Left ventricle myocardium inferior (tissue), 1 donor: ENCODE measurements at regions not wholly inside any gene's neighbourhood (a gene's known extent, or its start where the extent isn't known, plus 50 kb on each side); places are given as distances from the start of the nearest gene placed in this dataset.

ENCODE experiments used
- DNase-seq: peaks from one replicate; pipeline ENCODE4 v3.0.0-alpha.2; 2020
- H3K27ac ChIP-seq: fragments of 200-600 bp; replicated peaks from 2 replicates; pipeline ENCODE4 v1.8.0; 2021
- H3K27me3 ChIP-seq: fragments of 200-600 bp; 2 replicates; pipeline ENCODE4 v1.8.0; 2021; ENCODE audit warnings: low read depth
- H3K36me3 ChIP-seq: fragments of 200-600 bp; 2 replicates; pipeline ENCODE4 v1.8.0; 2021
- H3K4me1 ChIP-seq: fragments of 200-600 bp; 2 replicates; pipeline ENCODE4 v1.8.0; 2021
- H3K4me3 ChIP-seq: fragments of 200-600 bp; 2 replicates; pipeline ENCODE4 v1.8.0; 2021; ENCODE audit warnings: mild to moderate bottlenecking, moderate library complexity
- H3K9me3 ChIP-seq: fragments of 200-600 bp; replicated peaks from 2 replicates; pipeline ENCODE4 v1.8.0; 2021
- intact Hi-C: fragments of 100-400 bp; cut with micrococcal nuclease; formaldehyde crosslinking; loops from one replicate; pipeline ENCODE4 v1.11.0; 2022
- TF ChIP-seq, protein P1 (sequence below): fragments of 200-600 bp; IDR thresholded peaks from 2 replicates; pipeline ENCODE4 v1.8.0; 2021; ENCODE audit warnings: antibody characterized with exemption, mild to moderate bottlenecking, borderline replicate concordance
- donor health status: DM: no; HTN: yes; CAD: no; lungs with severe emphysema.

DNA sequence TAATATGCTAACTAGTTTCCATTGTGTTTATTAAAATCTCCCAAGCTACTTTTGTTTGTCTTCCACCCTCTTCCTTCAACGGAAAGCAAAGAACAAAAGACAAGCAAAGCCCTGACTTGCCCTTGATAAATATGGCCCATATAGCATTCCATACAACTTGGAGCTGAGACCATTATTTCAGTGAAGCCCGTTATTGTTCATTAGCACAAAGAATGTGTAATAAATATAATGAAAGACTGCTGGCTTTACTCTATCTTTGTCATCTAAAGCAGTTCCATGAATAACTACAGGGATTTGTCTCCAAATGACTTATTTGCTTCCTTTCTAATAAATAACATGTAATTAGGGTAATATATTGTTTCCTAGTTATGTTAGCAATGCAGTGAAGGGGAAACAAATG lies 270.7 kb upstream of the TLE4 start:
- intact Hi-C loops = no loop called here
- Histone ChIP-seq H3K4me3 (no peak overlapping the region), H3K27ac (no peak overlapping the region), H3K4me1 (no peaks in the 10 kb centered on the region), H3K9me3 (no peaks in the 10 kb centered on the region), H3K27me3 (peaks cover 5% of the 10 kb centered on the region), H3K36me3 (no peaks in the 10 kb centered on the region)
- no peak for DNase-seq
- TF ChIP-seq, protein P1, sequence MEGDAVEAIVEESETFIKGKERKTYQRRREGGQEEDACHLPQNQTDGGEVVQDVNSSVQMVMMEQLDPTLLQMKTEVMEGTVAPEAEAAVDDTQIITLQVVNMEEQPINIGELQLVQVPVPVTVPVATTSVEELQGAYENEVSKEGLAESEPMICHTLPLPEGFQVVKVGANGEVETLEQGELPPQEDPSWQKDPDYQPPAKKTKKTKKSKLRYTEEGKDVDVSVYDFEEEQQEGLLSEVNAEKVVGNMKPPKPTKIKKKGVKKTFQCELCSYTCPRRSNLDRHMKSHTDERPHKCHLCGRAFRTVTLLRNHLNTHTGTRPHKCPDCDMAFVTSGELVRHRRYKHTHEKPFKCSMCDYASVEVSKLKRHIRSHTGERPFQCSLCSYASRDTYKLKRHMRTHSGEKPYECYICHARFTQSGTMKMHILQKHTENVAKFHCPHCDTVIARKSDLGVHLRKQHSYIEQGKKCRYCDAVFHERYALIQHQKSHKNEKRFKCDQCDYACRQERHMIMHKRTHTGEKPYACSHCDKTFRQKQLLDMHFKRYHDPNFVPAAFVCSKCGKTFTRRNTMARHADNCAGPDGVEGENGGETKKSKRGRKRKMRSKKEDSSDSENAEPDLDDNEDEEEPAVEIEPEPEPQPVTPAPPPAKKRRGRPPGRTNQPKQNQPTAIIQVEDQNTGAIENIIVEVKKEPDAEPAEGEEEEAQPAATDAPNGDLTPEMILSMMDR = no peak

DNA sequence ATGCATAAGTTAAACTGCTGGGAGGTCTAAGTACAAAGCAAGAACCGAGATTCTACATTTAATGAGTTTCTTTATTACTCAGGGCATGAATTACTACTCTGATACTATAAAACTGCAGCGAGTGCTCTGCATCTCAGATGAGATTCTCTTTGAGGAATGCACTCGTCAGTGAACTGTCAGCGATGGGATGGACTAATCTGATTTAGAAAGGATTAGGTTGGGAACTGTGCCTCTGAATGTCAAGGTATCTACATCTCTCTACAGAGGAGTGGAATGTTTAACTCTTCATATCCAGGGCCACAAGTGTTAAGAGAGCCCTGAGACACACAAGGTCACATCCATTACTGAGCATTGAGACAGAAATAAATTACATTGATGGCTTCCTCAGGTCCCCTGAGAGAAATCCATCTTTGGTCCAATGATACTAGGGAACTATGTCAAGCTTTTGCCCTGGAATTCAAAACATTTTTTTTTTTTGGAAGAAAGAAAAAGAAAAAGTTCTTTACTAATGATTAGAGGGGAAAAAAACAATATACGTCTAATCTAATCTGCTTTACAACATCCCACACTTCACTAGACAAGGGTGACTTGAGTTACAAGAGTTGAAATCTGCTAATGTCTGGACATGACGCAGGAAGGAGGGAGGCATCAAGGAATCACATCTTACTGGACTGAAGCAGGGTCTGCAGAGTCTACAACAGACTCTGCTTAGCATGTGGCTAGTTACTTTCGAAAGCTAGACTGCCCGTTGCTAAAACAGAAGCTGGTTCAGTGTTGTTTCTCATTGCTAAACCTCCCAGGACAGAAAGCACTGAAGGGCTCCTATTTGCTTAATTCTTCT lies 270.0 kb upstream of the TLE4 start:
- H3K27ac ChIP-seq = no peak overlapping the region
- no peak for DNase-seq
- H3K4me1 ChIP-seq = no peaks in the 10 kb centered on the region
- no peak overlapping the region for H3K4me3 ChIP-seq
- H3K9me3 ChIP-seq = no peaks in the 10 kb centered on the region
- H3K36me3 ChIP-seq = no peaks in the 10 kb centered on the region
- intact Hi-C loops = no loop called here
- TF ChIP-seq, protein P1 = no peak
- peaks cover 5% of the 10 kb centered on the region for H3K27me3 ChIP-seq

DNA sequence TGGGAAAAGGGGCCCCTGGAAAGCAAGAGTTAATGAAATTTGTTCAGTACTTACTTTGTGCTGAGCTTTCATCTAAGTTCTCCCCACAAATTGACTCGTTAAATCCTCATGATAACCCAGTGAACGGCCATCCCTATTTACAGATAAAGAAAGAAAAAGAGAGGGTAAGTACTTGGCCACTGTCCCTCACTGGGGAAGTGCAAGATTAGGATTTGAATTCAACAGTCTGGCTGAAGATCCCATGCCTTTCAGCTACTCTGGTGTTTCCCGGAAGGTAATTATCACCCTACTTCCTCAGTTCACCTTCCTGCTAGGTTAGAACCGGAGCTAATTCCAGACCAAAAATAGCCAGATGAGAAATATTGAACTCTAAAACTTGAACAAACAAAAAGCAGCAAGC lies 269.2 kb upstream of the TLE4 start:
- peaks cover 5% of the 10 kb centered on the region for H3K27me3 ChIP-seq
- H3K27ac ChIP-seq = no peak overlapping the region
- no peaks in the 10 kb centered on the region for H3K4me1 ChIP-seq
- intact Hi-C loops = no loop called here
- no peaks in the 10 kb centered on the region for H3K9me3 ChIP-seq
- no peak for DNase-seq
- TF ChIP-seq, protein P1 = no peak
- H3K4me3 ChIP-seq = no peak overlapping the region
- no peaks in the 10 kb centered on the region for H3K36me3 ChIP-seq

DNA sequence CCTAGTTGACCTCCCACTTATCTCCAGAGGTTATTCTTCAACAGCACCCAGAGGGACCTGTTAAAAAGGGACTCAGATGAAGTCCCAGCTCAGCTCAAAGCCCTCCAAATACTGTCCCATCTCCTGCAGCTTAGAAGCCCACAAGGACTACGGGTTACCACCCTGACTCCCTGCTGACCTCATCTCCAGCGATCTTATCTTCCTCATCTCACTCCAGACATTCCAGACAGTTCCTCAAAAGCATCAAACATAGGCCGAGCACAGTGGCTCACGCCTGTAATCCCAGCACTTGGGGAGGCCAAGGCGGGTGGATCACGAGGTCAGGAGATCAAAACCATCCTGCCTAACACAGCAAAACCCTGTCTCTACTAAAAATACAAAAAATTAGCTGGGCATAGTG lies 263.8 kb upstream of the TLE4 start:
- H3K4me1 ChIP-seq = no peaks in the 10 kb centered on the region
- TF ChIP-seq, protein P1 = no peak
- intact Hi-C loops = no loop called here

DNA sequence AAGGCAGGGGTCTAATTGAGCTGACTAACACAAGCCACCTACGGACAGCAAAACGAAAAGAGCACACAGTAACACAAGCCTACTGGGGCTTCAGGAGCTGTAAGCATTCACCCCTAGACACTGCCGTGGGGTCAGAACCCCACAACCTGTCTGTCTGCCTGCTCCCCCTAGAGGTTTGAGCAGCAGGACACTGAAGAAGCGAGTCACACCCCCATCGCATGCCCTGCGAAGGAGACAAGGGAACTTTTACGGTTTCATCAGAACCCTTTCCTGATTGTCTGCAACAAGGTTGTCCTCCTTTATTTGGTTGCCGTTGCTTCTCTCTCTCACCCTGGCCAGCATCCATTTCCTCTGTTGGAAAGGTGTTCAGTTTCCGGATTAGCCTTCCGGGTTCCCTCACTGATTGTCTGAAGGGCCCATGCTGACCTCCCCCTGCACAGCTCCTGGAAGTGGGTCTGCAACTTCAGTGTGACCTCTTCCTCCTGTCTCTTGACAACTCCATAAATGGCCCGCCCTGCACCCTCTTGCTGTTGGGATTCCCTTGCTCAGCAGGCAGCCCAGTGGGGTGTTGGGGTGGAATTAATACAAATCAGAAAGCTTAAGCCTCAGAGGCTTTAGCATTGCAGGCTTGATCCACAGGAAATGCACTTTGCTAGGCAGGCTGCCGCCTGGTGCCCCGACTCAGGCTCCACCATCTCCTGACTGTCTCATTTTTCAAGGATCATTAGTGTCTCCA lies 258.9 kb upstream of the TLE4 start:
- Histone ChIP-seq H3K9me3 (no peaks in the 10 kb centered on the region), H3K27ac (no peak overlapping the region), H3K36me3 (no peaks in the 10 kb centered on the region), H3K4me3 (no peak overlapping the region), H3K27me3 (peaks cover 3% of the 10 kb centered on the region), H3K4me1 (no peaks in the 10 kb centered on the region)
- DNase-seq = no peak
- intact Hi-C loops = no loop called here
- TF ChIP-seq, protein P1 = no peak

More for the DNA sequence above, 263.8 kb upstream of the TLE4 start:
- DNase-seq = no peak
- Histone ChIP-seq H3K27me3 (peaks cover 7% of the 10 kb centered on the region), H3K36me3 (no peaks in the 10 kb centered on the region), H3K27ac (no peak overlapping the region), H3K4me3 (no peak overlapping the region), H3K9me3 (no peaks in the 10 kb centered on the region)
